Activated gamma-delta T cell treated with Interleukin-2 at 50 U/mL for 16 hours (primary cell): ENCODE measurements at regions not wholly inside any gene's neighbourhood (a gene's known extent, or its start where the extent isn't known, plus 50 kb on each side); places are given as distances from the start of the nearest gene placed in this dataset.
"Not testable (repeated sequence)": the region's sequence is repeated elsewhere in the genome, so short reads cannot be mapped to it uniquely, and the experiment has no call there.

Experiments
- DNase-seq: peaks from one replicate; pipeline ENCODE4 v3.0.0-alpha.2; 2020

GRCh38 chrX:129361576-129361975, 161.7 kb downstream of the SMARCA1 start:
- DNase-seq, result no peak

- peak; percentile 6 for DNase-seq
These were observed 163.1 kb downstream of the SMARCA1 start for GRCh38 chrX:129360175-129360574.

- DNase-seq, result no peak
These were observed 164.0 kb downstream of the SMARCA1 start for GRCh38 chrX:129359269-129359668.

GRCh38 chrX:129357428-129357827, 165.9 kb downstream of the SMARCA1 start:
- DNase-seq, result not testable (repeated sequence)

- DNase-seq, result no peak
These were observed 176.0 kb downstream of the SMARCA1 start for GRCh38 chrX:129347291-129347690.

- DNase-seq, result no peak
These were observed 176.7 kb downstream of the SMARCA1 start for GRCh38 chrX:129346574-129346973.

GRCh38 chrX:129337264-129337663, 186.0 kb downstream of the SMARCA1 start:
- DNase-seq, result not testable (repeated sequence)

GRCh38 chrX:129323115-129323514, 200.2 kb downstream of the SMARCA1 start:
- no peak for DNase-seq

- no peak for DNase-seq
These were observed 204.9 kb downstream of the SMARCA1 start for GRCh38 chrX:129318375-129318774.

GRCh38 chrX:129316461-129316860, 206.8 kb downstream of the SMARCA1 start:
- no peak for DNase-seq

- no peak for DNase-seq
These were observed 213.3 kb downstream of the SMARCA1 start for GRCh38 chrX:129310000-129310399.

GRCh38 chrX:129262912-129263311, 260.4 kb downstream of the SMARCA1 start:
- DNase-seq, result no peak

- not testable (repeated sequence) for DNase-seq
These were observed 267.8 kb downstream of the SMARCA1 start for GRCh38 chrX:129255516-129255915.

- DNase-seq, result no peak
These were observed 273.7 kb downstream of the SMARCA1 start for GRCh38 chrX:129249563-129249962.

GRCh38 chrX:129247642-129248041, 275.6 kb downstream of the SMARCA1 start:
- no peak for DNase-seq

GRCh38 chrX:129239371-129239770, 283.9 kb downstream of the SMARCA1 start:
- DNase-seq, result no peak

GRCh38 chrX:129238011-129238410, 285.3 kb downstream of the SMARCA1 start:
- DNase-seq, result no peak

GRCh38 chrX:129235903-129236302, 287.4 kb downstream of the SMARCA1 start:
- DNase-seq, result no peak

GRCh38 chrX:129233786-129234185, 289.5 kb downstream of the SMARCA1 start:
- DNase-seq, result no peak

- DNase-seq, result no peak
These were observed 292.3 kb downstream of the SMARCA1 start for GRCh38 chrX:129230850-129231512.

GRCh38 chrX:129230168-129230567, 293.1 kb downstream of the SMARCA1 start:
- DNase-seq, result no peak

GRCh38 chrX:129227366-129227765, 295.9 kb downstream of the SMARCA1 start:
- DNase-seq, result no peak

GRCh38 chrX:129193357-129193756, 329.9 kb downstream of the SMARCA1 start:
- no peak for DNase-seq

- DNase-seq, result no peak
These were observed 335.1 kb downstream of the SMARCA1 start for GRCh38 chrX:129188231-129188630.

- DNase-seq, result no peak
These were observed 346.6 kb downstream of the SMARCA1 start for GRCh38 chrX:129176710-129177109.
